Epithelial cell of esophagus (primary cell): ENCODE measurements at regions not wholly inside any gene's neighbourhood (a gene's known extent, or its start where the extent isn't known, plus 50 kb on each side); places are given as distances from the start of the nearest gene placed in this dataset.

ENCODE experiments used
- DNase-seq: peaks from one replicate; pipeline ENCODE4 v3.0.0; 2010; ENCODE audit warnings: low read depth
- H3K4me3 ChIP-seq: 2 replicates; pipeline ENCODE4 v1.5.1; 2011; ENCODE audit warnings: mild to moderate bottlenecking, low read length, control low read depth
- TF ChIP-seq, protein P1 (sequence below): IDR thresholded peaks from 2 replicates; pipeline ENCODE4 v1.5.1; 2011; ENCODE audit warnings: low read depth, mild to moderate bottlenecking, low read length, control low read depth, inconsistent platforms; ENCODE audit not compliant: insufficient read depth; ENCODE audit errors: missing control alignments

- no peak for DNase-seq
- no peak overlapping the region for H3K4me3 ChIP-seq
- TF ChIP-seq, protein P1, sequence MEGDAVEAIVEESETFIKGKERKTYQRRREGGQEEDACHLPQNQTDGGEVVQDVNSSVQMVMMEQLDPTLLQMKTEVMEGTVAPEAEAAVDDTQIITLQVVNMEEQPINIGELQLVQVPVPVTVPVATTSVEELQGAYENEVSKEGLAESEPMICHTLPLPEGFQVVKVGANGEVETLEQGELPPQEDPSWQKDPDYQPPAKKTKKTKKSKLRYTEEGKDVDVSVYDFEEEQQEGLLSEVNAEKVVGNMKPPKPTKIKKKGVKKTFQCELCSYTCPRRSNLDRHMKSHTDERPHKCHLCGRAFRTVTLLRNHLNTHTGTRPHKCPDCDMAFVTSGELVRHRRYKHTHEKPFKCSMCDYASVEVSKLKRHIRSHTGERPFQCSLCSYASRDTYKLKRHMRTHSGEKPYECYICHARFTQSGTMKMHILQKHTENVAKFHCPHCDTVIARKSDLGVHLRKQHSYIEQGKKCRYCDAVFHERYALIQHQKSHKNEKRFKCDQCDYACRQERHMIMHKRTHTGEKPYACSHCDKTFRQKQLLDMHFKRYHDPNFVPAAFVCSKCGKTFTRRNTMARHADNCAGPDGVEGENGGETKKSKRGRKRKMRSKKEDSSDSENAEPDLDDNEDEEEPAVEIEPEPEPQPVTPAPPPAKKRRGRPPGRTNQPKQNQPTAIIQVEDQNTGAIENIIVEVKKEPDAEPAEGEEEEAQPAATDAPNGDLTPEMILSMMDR: no peak
Observed at GRCh38 chr18:47552783-47553182, 301.3 kb upstream of the SKOR2 start.

DNA sequence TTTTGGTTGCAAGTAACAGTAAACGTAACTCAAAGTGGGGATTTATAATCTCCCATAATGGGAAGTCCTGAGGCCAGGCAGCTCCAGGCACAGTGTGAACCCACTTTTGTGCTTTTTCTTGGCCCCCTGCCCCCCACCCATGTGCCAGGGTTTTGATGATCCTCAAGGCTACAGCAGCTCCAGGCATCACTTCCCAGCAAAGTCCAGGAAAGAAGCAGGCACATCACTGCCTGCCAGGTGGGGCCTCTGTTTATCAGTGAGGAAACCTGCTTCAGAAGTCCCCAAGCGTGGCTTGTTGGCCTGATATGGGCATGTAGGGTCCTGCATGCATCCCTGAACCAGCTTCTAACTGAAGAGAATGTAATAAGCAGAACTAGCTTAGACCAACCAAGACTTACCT, 299.2 kb upstream of the SKOR2 start:
- H3K4me3 ChIP-seq: no peak overlapping the region
- no peak for DNase-seq
- TF ChIP-seq, protein P1: no peak

- H3K4me3 ChIP-seq: no peak overlapping the region
- TF ChIP-seq, protein P1: no peak
- no peak for DNase-seq
Observed at GRCh38 chr18:47549021-47549540, 297.6 kb upstream of the SKOR2 start.

DNA sequence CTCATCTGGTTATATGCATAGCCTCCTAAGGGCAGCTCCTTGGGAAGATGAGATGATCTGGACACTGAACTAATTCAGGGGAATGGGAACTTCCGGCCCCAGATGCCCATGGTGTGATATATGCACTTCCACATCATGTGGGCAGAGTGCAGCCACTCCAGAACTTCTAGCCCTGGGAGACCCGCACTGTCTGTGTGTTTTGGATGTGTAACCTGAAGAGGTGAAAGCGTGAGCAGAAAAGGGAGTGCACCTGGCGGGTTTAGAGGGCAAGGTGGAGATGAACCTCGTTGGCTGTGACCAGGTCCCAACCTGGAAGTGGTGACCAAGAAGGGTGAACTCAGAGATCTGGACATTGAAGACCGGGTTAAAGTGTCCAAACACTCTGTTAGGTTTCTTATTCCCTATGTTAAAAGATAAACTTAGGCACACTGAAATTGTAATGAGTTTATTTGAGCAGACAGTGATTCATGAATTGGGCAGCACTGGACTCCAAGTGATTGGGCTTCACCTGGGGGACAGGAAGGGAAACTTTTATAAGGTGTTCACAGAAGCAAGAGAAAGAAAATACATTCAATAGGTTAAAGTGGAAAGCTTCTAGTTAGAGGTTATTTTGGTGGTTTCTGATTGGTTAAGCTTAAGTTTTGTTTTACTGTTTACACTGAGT, 296.2 kb upstream of the SKOR2 start:
- no peak overlapping the region for H3K4me3 ChIP-seq
- TF ChIP-seq, protein P1: no peak
- no peak for DNase-seq

- no peak overlapping the region for H3K4me3 ChIP-seq
- TF ChIP-seq, protein P1: no peak
- no peak for DNase-seq
Observed at GRCh38 chr18:47545613-47546012, 294.2 kb upstream of the SKOR2 start.

- H3K4me3 ChIP-seq: no peak overlapping the region
- TF ChIP-seq, protein P1: no peak
- DNase-seq: no peak
Observed at GRCh38 chr18:47543080-47543479, 291.6 kb upstream of the SKOR2 start.

- no peak overlapping the region for H3K4me3 ChIP-seq
- TF ChIP-seq, protein P1: no peak
- no peak for DNase-seq
Observed at GRCh38 chr18:47542551-47542950, 291.1 kb upstream of the SKOR2 start.
